HG03175 (cell line): ENCODE measurements at regions not wholly inside any gene's neighbourhood (a gene's known extent, or its start where the extent isn't known, plus 50 kb on each side); places are given as distances from the start of the nearest gene placed in this dataset.

Source experiments
- ATAC-seq: cut with Tn5 transposase; IDR thresholded peaks from one replicate; pipeline ENCODE4 v1.9.1; 2021; ENCODE audit warnings: mild to moderate bottlenecking, moderate library complexity; ENCODE audit not compliant: unreplicated experiment

DNA sequence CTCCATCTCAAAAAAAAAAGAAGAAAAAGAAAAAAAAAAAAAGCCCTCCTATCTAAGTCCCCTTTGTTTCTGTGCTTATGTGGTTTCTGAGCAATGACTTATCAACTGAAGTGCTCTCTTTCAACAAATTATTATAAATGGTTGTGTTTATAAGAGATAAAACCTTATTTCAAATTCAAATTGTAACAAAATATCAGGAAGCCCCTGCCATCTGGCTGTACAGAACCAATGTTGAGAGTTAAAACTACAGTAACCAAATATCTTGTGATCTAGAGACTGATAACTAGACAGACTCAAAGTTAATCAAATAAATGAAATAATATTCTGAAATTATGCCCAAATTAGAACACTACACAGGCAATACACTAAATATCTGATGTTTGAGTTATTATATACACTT lies 143.0 kb upstream of the CPNE8 start:
- ATAC-seq, result no peak

DNA sequence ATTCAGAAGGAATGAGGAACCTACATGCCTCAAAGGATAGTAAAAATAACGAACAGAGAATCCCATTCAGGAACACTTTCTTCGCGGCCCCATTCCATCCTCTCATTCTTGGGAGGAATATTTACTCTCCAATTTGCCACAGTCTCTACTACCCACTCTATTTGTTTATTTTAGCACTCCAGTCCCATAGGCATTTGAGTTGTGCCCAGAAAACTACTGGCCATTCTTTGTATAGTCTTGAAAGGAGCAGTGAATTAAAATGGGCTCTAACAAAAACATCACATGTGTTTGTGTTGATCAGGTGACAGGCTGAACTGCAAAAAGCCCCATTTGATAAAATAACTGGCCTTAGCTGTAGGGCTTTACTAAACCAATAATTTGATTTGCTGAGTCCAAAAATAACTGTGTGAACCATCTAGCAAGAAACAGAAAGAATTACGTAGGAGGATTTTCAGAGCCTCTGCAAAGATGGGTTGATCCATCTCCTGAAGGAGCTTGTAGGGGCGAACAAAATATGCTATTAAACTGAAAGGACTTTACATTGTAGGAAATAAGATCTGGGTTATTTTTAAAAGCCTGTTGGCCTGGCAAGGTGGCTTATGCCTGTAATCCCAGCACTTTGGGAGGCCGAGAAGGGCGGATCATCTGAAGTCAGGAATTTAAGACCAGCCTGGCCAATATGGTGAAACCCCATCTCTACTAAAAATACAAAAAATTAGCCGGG lies 142.3 kb upstream of the CPNE8 start:
- no peak for ATAC-seq

DNA sequence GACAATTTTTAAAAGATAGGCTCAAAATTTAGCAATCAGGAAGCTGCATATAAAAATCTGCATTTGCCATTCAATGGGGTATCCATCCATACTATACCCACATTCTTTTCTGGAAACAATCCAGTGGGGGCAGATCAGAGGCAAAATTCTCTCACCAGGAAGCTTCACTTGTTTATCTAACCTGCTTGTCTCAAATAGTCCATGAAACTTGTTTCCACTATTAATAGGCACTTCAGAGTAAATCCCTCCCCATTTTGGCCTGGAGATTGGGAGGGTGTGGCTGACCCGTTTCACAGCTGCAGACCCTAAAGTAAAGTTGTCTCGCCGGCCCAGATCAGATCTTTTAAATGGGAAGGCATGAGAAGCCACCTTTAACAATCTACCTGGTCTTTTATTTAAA lies 139.4 kb upstream of the CPNE8 start:
- ATAC-seq, result no peak

DNA sequence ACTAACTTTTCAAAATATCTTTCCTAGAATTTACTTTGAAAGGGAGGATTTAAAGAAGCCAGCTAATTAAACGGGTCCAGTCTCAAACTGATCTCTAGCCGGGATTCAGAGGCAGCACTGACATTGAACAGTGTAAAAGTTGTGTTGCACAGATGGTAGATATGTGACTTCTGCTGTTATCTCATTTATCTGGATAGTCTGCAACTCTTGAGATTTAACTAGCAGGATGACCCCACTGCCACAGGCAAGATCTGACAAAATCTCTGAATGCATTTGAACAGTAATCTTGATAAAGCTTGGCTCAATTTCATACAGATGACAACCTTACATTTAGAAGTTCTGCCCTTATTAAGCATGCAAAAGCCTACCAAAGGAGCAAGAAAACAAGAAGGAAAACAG lies 138.0 kb upstream of the CPNE8 start:
- no peak for ATAC-seq

DNA sequence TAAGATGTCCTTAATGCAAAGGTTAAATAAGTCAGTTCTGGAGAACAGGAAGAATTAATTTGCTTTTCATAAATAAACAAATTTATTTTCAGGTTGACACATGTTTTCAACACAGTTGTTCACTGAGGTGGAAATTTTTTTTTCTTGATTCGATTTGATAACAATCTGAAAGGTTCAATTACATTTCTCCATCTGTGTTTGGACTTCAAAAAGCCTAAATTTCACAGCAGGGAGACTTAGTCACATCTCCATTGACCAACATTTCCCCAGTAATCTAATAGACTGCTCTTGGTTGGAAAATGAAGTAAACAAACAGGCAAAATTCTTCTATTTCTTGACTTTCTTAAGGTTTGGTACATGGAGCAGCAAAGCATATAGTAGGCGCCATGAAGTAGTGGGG lies 134.9 kb upstream of the CPNE8 start:
- ATAC-seq, result no peak

DNA sequence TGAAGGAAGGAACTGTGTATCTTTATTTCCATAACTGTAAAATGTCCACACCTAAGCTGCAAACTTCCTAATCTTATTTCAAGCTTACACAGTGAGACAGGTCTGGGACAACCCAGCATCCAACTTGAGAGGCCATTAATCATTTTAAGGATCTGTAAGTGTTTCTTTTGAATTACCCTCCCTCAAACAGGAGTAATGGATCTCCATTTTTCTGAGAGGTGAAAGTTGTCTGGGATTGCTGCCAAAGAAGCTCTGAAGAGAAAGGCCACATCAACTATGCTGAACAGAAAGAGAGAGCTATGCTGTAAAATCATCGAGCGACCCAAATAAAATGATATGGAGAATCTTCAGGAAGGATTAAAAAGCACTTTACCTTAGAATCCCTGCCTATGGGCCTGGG lies 131.7 kb upstream of the CPNE8 start:
- ATAC-seq, result no peak

DNA sequence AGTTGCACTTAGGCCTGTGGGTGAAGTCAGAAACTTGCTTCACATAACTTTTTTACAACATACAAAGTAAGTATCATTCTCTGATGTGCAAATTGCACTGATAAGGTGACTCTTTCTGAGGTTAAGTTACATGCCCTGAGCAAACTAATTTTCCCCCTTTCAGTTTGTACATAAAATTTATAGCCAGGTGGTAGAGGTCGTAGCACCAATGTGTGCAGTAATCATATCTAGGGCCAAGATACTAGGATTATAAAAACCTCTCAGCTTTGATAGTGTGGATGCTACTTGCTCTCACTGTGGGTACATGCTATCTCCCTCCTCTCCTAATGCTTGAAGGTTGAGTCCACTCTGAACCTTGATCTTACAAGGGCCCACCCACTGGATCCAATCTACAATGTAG lies 130.7 kb upstream of the CPNE8 start:
- no peak for ATAC-seq

DNA sequence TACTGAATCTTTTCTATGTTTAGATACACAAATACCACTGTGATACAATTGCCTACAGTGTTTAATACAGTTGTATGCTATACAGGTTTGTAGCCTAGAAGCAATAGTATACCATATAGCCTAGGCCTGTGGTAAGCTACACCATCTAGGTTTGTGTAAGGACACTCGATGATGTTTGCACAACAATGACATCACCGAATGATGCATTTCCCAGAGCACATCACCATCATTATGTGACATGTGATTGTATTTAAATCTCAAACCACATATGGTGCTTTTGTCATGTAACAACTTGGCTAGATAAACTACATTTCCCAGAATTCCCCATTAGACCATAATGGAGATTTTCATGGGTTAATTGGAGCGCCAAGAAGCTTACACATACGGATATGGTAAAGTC lies 128.4 kb upstream of the CPNE8 start:
- ATAC-seq, result no peak

DNA sequence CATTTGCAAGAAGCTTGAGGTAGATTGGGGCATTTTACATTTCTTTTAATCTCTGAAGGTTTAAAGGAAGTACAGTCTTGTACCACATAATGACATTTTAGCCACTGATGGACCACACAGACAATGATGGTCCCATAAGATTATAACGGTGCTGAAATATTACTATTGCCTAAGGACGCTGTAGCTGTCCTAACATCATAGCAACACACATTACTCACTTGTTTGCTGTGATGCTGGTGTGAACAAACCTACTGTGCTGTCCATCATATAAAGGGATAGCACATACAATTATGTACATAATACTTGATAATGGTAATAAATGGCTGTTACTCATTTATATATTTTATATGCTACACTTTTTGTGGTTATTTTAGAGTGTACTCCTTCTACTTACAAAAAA lies 127.1 kb upstream of the CPNE8 start:
- no peak for ATAC-seq

DNA sequence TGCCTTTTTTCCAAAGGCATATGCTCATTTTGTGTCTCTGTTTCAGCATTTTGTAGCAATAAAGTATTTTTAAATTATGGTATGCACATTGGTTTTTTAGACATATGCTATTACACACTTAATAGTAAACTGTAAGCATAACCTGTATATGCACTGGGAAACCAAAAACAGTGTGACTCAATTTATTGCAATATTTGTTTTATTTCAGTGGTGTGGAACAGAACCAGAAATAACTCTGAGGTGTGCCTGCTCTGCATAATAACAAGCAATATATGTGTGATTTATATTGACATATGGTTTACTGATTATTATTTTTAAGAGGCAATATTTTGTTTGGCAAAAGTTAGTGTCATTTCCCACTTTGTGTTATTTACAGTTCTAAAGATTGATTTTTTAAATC lies 126.6 kb upstream of the CPNE8 start:
- no peak for ATAC-seq

DNA sequence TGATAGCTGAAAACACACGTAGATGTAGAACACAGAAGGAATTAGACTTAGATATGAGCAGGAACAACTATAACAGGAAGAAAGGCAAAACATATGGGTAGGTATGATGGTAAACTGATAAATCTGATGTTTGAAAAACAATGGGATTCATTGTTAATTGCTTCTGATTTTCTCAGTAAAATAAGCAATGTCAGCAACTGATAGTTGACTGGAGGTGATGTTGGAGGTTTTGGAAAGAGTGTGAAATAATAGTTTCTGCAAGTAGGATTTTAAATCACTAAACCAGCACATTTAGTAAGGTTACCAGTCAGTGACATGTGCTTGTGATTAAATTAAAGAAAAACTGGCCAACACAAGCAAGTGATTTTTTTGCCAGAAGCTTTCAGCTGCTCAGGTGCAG lies 123.0 kb upstream of the CPNE8 start:
- no peak for ATAC-seq

DNA sequence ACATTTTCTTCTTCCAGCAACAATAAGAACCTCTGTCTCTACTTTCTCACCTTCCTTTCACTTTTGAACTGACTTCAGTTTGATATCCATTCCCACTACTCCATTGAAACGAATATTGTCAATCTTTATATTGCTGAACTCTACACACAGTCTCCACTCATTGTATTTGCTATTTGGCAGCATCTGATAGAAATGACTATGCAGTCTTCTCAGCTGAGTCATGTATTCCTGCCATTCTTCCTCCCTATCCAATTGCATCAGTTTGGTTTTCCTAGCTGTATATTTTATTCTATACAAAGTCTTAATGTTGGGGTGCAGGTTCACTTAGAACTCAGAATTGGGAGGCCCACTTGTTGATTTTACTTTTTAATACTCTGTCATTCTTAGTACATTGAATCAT lies 107.5 kb upstream of the CPNE8 start:
- no peak for ATAC-seq

DNA sequence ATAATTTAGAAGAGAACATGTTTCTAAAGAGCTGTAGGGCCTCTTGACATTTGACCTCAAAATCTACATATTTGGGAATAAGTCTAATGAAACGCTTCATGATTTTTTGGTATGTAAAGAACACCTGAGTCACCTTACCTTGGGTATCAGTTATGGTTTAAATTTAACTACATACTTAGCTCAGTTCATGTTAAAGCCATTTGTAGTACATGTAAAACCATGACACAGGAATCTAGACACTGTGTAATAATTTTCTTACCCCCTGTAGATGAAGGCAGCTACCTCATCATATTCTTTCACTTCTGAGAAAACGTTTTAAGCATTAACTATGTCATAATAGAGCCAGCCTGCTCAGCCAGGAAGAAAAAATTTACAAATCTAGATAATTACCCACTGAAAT lies 105.8 kb upstream of the CPNE8 start:
- ATAC-seq, result no peak

DNA sequence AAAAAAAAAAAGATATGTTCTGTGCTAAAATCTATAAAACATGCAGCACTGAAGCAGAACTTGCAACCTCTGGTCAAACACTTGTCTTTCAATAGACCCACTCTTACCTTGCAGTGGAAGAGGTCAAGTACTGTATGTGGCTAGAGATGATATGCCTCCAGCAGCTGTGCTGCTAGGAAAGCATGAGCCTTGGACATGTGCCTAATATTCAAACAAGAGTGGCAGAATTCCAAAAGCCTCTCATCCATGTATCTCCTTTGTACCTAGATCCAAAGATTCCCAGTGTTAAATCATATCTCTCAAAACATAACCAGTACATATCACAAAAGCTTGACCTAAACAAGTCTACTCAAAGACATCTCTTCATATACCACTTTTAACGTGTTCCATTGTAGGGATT lies 105.0 kb upstream of the CPNE8 start:
- ATAC-seq, result no peak

DNA sequence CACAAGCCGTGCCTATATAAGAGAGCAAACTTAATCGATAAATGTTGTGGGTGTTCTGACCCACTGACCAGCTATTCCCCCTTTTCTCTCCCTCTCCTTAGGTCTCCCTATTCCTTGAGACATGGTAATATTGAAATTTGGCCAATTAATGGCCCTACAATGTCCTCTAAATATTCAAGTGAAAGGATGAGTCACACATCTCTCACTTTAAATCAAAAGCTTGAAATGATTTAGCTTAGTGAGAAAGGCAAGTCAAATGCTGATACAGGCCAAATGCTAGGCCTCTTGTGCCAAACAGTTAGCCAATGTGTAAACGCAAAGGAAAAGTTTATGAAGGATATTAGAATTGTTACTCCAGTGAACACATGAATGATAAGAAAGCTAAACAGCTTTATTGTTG lies 102.2 kb upstream of the CPNE8 start:
- no peak for ATAC-seq

DNA sequence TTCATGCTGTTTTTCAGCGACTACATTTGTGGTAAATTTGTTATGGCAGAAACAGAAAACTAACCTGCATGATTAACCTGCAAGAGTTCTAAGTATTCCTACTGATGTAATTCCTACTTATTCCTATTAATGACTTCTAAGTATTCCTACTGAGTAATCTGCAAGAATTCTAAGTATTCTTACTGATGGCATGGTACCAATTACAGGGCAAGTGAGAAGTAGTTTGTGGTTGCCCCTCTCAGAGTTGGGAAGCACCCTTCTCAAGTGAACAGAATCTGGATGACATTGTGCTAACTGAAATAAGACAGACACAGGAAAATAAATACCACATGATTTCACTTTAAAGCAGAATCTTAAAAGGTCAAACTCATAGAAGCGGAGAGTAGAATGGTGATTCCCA lies 100.9 kb upstream of the CPNE8 start:
- ATAC-seq, result no peak

DNA sequence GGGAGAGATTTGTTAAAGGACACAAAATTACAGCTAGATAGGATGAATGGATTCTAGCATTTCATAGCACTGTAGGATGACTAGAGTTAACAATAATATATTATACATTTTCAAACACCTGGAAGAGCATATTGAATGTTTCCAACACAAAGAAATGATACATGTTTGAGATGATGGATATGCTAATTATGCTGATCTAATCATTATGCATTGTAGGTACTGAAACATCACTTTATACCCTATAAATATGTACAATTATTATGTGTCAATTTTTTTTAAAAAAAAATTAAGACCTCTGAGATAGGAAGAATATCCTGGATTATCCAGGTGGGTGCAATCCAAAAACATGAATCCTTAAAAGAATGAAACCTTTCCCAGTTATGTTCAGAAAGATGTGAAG lies 100.3 kb upstream of the CPNE8 start:
- no peak for ATAC-seq

DNA sequence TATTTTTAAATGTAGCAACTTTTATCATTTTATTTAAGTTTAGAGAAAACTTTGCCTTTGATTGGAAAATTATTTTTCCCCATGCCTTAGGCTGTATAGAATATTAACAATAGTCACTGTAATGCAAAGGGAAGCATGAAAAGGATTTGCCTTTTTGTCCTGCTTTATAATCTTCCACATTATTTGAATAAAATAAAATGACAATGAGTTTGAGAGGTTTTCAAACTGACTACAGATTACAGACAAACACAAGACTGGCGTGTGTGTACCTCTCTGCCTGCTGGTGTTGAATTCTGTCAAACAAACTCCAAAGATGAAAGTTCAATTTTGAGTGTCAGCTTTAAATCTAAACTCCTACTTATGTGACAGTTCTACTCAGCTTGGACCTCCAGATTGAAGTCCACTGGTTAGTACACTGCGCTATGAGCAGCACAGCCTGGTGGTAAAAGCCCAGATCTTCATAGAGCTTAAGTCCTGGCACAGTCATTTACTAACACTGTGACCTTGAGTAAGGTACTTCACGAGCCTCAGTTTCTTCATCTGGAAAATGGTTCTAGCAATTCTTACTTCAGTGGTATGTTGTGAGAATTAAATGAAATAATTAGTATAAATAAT lies 98.3 kb upstream of the CPNE8 start:
- ATAC-seq, result no peak

DNA sequence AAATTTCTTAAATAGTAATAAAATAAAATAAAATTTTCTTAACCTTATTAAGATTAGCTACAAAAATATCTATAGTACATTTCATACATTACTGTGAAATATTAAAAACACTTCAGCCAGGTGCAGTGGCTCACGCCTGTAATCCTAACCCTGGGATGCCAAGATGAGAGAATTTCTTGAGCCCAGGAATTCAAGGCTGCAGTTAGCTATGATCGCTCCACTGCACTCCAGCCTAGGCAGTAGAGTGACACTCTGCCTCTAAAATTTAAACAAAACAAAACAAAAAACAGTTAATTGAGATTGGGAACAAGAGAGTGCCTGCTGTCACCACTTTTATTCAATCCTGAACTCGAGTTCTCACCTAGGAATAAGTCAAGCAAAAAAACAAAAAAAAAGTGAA lies 95.0 kb upstream of the CPNE8 start:
- ATAC-seq, result no peak

DNA sequence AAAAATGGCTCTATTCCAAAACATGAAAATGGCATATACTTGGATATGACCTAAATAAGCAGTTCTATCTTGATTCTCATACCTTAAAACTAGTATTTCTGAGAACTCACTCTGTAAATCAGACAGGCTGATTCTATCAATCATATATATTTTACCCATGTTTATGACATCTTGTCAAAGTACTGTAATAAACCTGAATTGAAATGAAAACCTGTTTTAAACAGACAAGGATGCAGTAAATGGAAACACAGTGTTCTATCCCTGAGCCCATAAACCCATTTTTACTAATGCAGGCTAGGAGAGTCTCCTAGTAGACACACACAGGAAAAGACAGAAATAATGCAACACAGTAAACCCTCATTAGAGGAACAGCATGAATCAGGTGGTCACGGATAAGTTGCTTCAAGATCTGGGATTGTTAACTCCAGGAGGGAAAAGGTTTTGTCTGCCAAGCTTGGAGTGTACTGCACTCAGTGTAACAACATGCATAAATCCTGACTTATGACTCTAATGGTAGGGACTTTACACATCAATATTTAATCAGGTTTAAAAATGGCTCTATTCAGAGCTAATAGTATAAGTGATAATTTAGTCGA lies 93.6 kb upstream of the CPNE8 start:
- no peak for ATAC-seq

DNA sequence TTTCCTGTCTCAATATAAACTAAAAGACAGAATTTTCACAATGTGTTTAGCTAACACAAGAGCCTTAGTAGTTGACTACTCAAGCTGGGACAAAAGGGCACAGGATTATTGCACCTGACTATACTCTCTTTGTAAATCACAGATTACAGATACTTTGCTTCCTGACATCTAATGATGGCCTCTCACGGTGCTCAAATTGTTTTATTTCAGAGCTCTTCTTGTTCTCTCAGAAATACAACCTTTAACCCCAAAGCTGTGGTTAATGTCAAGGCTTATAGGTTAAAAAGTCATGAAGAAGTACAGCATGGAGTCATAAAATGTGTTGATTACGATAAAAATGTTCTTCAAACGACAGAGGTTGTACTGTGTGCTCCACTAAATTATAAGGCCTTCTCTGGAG lies 89.9 kb upstream of the CPNE8 start:
- no peak for ATAC-seq

DNA sequence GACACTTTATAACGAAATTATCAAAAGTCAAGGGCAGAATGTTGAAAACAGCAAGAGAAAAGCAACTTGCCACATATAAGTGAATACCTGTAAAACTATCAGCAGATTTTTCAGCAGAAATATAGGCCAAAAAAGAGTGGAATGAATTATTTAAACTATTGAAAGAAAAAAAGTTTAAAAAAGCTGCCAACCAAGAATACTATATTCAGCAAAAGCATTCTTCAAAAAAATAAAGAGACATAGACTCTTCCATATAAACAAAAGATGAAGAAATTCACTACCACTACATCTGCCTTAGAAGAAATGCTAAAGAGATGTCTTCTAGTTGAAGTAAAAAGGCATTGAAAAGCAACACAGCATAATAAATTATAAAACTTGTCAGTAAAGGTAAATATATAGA lies 80.6 kb upstream of the CPNE8 start:
- no peak for ATAC-seq

DNA sequence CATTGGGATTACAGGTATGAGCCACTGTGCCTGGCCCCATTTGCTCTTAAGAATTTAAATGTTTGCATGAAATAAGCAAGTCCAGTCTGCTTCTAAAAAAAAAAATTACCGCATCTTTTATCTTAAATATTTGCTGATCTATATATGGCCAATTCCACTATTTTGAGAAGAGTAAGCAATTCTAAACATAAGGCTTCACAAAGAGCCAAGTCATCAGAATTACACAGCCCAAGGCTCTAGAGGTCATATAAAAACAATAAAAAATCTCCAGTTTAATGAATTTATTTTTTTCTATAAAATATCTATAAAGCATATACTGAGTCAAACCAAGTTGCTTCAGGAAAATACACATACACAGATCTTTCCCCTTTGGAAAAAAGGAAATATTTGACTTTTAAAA lies 79.0 kb upstream of the CPNE8 start:
- no peak for ATAC-seq
